GM19395 (cell line): ENCODE measurements at regions not wholly inside any gene's neighbourhood (a gene's known extent, or its start where the extent isn't known, plus 50 kb on each side); places are given as distances from the start of the nearest gene placed in this dataset.

ENCODE experiments used
- ATAC-seq: cut with Tn5 transposase; IDR thresholded peaks from one replicate; pipeline ENCODE4 v1.9.1; 2021; ENCODE audit warnings: mild to moderate bottlenecking, moderate library complexity; ENCODE audit not compliant: unreplicated experiment

- no peak for ATAC-seq
These were observed 454.1 kb upstream of the MAF start for GRCh38 chr16:80054647-80055046.

GRCh38 chr16:80051040-80051439 lies 450.5 kb upstream of the MAF start:
- ATAC-seq: no peak

- no peak for ATAC-seq
These were observed 447.7 kb upstream of the MAF start for GRCh38 chr16:80048250-80048649.

- ATAC-seq: no peak
These were observed 447.3 kb upstream of the MAF start for GRCh38 chr16:80047842-80048241.

- ATAC-seq: no peak
These were observed 446.3 kb upstream of the MAF start for GRCh38 chr16:80046848-80047247.

- no peak for ATAC-seq
These were observed 445.7 kb upstream of the MAF start for GRCh38 chr16:80046261-80046660.

GRCh38 chr16:80045861-80046260 lies 445.3 kb upstream of the MAF start:
- no peak for ATAC-seq

- ATAC-seq: no peak
These were observed 440.9 kb upstream of the MAF start for GRCh38 chr16:80041410-80041809.

- ATAC-seq: no peak
These were observed 440.3 kb upstream of the MAF start for GRCh38 chr16:80040814-80041213.

- no peak for ATAC-seq
These were observed 439.9 kb upstream of the MAF start for GRCh38 chr16:80040413-80040812.

GRCh38 chr16:80039777-80040176 lies 439.2 kb upstream of the MAF start:
- ATAC-seq: no peak

- no peak for ATAC-seq
These were observed 438.0 kb upstream of the MAF start for GRCh38 chr16:80038566-80038965.

GRCh38 chr16:80034948-80035663 lies 434.6 kb upstream of the MAF start:
- ATAC-seq: no peak

GRCh38 chr16:80034469-80034826 lies 433.9 kb upstream of the MAF start:
- ATAC-seq: no peak

GRCh38 chr16:80033783-80034468 lies 433.4 kb upstream of the MAF start:
- no peak for ATAC-seq

GRCh38 chr16:80029761-80030481 lies 429.4 kb upstream of the MAF start:
- no peak for ATAC-seq

GRCh38 chr16:80029381-80029630 lies 428.8 kb upstream of the MAF start:
- no peak for ATAC-seq

- no peak for ATAC-seq
These were observed 428.2 kb upstream of the MAF start for GRCh38 chr16:80028581-80029380.

GRCh38 chr16:80027007-80027965 lies 426.7 kb upstream of the MAF start:
- ATAC-seq: no peak

- no peak for ATAC-seq
These were observed 424.7 kb upstream of the MAF start for GRCh38 chr16:80025236-80025635.
